ENCODE measurements at regions not wholly inside any gene's neighbourhood (a gene's known extent, or its start where the extent isn't known, plus 50 kb on each side); places are given as distances from the start of the nearest gene placed in this dataset.

DNA sequence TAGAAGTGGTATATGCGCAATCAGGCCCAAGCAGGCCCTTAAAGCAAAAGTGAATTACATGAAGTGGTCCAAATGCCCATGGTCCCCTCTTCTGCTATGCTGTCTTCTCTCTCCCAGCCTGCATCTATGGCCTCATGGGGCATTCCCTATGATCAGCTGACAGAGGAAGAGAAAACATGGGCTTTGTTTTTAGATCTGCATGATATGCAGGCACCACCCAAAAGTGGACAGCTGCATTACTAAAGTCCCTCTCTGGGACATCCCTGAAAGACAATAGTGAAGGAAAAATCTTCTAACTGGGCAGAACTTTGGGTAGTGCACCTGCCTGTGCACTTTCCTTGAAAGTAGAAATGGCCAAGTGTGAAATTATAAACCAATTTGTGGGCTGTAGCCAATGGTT is 145.2 kb upstream of the ARID2 start:
- H3K4me2 ChIP-seq (ENCODE audit: insufficient read depth, low read length) = no peak overlapping the region
- H3K4me1 ChIP-seq (ENCODE audit: insufficient read depth, low read length) = no peaks in the 10 kb centered on the region
- no peaks in the 10 kb centered on the region for H3K36me3 ChIP-seq (ENCODE audit: insufficient read depth, low read length)
- no peaks in the 10 kb centered on the region for H3K79me2 ChIP-seq (ENCODE audit: insufficient read depth, low read length)
- H3K9me3 ChIP-seq (ENCODE audit: low read depth, low read length) = no peaks in the 10 kb centered on the region
- H3K27ac ChIP-seq (ENCODE audit: low read depth, low read length) = no peak overlapping the region
- no peak overlapping the region for H3K4me3 ChIP-seq (ENCODE audit: insufficient read depth, low read length)
- no peak overlapping the region for H2AFZ ChIP-seq (ENCODE audit: low read length)
- no peaks in the 10 kb centered on the region for H3K27me3 ChIP-seq (ENCODE audit: insufficient read depth, low read length)
- no peak for DNase-seq (ENCODE audit: insufficient read length, low spot score, missing footprints)
- no peaks in the 10 kb centered on the region for H4K20me1 ChIP-seq (ENCODE audit: insufficient read depth, low read length)
- TF ChIP-seq, protein P1, sequence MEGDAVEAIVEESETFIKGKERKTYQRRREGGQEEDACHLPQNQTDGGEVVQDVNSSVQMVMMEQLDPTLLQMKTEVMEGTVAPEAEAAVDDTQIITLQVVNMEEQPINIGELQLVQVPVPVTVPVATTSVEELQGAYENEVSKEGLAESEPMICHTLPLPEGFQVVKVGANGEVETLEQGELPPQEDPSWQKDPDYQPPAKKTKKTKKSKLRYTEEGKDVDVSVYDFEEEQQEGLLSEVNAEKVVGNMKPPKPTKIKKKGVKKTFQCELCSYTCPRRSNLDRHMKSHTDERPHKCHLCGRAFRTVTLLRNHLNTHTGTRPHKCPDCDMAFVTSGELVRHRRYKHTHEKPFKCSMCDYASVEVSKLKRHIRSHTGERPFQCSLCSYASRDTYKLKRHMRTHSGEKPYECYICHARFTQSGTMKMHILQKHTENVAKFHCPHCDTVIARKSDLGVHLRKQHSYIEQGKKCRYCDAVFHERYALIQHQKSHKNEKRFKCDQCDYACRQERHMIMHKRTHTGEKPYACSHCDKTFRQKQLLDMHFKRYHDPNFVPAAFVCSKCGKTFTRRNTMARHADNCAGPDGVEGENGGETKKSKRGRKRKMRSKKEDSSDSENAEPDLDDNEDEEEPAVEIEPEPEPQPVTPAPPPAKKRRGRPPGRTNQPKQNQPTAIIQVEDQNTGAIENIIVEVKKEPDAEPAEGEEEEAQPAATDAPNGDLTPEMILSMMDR (IDR thresholded peaks at IDR 0.05; ENCODE audit: extremely low read depth, low read depth, low read length) = no peak

DNA sequence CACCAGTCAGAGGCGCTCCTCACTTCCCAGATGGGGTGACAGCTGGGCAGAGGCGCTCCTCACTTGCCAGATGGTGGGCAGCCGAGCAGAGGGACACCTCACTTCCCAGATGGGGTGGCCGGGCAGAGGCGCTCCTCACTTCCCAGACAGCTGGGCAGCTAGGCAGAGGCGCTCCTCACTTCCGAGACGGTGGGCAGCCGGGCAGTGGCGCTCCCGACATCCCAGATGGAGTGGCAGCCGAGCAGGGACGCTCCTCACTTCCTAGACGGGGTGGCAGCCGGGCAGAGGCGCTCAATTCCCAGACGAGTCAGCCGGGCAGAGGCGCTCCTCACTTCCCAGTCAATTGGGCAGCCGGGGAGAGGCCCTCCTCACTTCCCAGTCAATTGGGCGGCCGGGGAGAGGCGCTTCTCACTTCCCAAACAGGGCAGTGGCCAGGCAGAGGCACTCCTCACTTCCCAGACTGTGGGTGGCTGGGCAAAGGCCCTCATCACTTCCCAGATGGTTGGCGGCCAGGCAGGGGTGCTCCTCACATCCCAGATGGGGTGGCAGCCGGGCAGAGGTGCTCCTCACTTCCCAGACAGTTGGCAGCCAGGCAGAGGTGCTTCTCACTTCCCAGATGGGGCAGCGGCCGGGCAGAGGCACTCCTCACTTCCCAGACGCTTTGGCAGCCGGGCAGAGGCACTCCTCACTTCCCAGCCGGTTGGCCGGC is 143.8 kb upstream of the ARID2 start:
- Histone ChIP-seq H3K36me3 (ENCODE audit: insufficient read depth, low read length) (no peaks in the 10 kb centered on the region), H2AFZ (ENCODE audit: low read length) (no peak overlapping the region), H3K4me2 (ENCODE audit: insufficient read depth, low read length) (no peak overlapping the region), H3K27me3 (ENCODE audit: insufficient read depth, low read length) (no peaks in the 10 kb centered on the region), H3K4me3 (ENCODE audit: insufficient read depth, low read length) (no peak overlapping the region), H3K9me3 (ENCODE audit: low read depth, low read length) (no peaks in the 10 kb centered on the region), H3K79me2 (ENCODE audit: insufficient read depth, low read length) (no peaks in the 10 kb centered on the region), H4K20me1 (ENCODE audit: insufficient read depth, low read length) (no peaks in the 10 kb centered on the region), H3K27ac (ENCODE audit: low read depth, low read length) (no peak overlapping the region), H3K4me1 (ENCODE audit: insufficient read depth, low read length) (no peaks in the 10 kb centered on the region)
- TF ChIP-seq, protein P1 (IDR thresholded peaks at IDR 0.05; ENCODE audit: extremely low read depth, low read depth, low read length) = no peak
- no peak for DNase-seq (ENCODE audit: insufficient read length, low spot score, missing footprints)

DNA sequence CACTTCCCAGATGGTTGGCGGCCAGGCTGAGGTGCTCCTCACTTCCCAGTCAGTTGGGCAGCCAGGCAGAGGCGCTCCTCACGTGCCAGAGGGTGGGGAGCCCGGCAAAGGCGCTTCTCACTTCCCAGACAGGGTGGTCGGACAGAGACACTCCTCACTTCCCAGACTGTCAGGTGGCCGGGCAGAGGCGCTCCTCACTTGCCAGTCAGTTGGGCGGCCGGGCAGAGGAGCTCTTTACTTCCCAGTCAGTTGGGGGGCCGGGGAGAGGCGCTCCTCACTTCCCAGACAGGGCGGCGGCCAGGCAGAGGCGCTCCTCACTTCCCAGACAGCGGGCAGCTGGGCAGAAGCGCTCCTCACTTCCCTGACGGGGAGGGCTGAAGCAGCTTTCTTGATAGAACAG is 143.0 kb upstream of the ARID2 start:
- TF ChIP-seq, protein P1 (IDR thresholded peaks at IDR 0.05; ENCODE audit: extremely low read depth, low read depth, low read length) = no peak
- Histone ChIP-seq H3K27me3 (ENCODE audit: insufficient read depth, low read length) (peaks cover under 1% of the 10 kb centered on the region), H3K79me2 (ENCODE audit: insufficient read depth, low read length) (no peaks in the 10 kb centered on the region), H4K20me1 (ENCODE audit: insufficient read depth, low read length) (no peaks in the 10 kb centered on the region), H2AFZ (ENCODE audit: low read length) (no peak overlapping the region), H3K4me2 (ENCODE audit: insufficient read depth, low read length) (no peak overlapping the region), H3K4me1 (ENCODE audit: insufficient read depth, low read length) (no peaks in the 10 kb centered on the region), H3K27ac (ENCODE audit: low read depth, low read length) (no peak overlapping the region), H3K9me3 (ENCODE audit: low read depth, low read length) (no peaks in the 10 kb centered on the region), H3K36me3 (ENCODE audit: insufficient read depth, low read length) (no peaks in the 10 kb centered on the region), H3K4me3 (ENCODE audit: insufficient read depth, low read length) (no peak overlapping the region)
- DNase-seq (ENCODE audit: insufficient read length, low spot score, missing footprints) = no peak

DNA sequence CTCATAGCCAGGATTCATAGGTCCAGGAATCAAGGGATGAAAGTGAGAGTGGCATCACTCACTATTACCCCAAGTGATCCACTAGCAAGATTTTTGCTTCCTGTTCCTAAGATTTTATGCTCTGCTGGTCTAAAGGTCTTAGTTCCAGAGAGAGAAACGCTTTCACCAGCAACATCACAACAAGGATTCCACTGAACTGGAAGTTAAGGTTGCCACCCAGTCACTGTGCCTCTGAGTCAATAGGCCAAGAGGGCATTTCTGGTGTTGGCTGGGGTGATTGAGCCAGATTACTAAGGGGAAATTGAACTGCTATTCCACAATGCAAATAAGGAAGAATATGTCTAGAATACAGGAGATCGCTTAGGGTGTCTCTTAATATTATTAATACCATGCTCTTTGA is 142.5 kb upstream of the ARID2 start:
- Histone ChIP-seq H3K4me1 (ENCODE audit: insufficient read depth, low read length) (no peaks in the 10 kb centered on the region), H3K4me3 (ENCODE audit: insufficient read depth, low read length) (no peak overlapping the region), H3K4me2 (ENCODE audit: insufficient read depth, low read length) (no peak overlapping the region), H3K9me3 (ENCODE audit: low read depth, low read length) (no peaks in the 10 kb centered on the region), H3K27me3 (ENCODE audit: insufficient read depth, low read length) (peaks cover 4% of the 10 kb centered on the region), H3K79me2 (ENCODE audit: insufficient read depth, low read length) (no peaks in the 10 kb centered on the region), H2AFZ (ENCODE audit: low read length) (no peak overlapping the region), H3K36me3 (ENCODE audit: insufficient read depth, low read length) (no peaks in the 10 kb centered on the region), H4K20me1 (ENCODE audit: insufficient read depth, low read length) (no peaks in the 10 kb centered on the region), H3K27ac (ENCODE audit: low read depth, low read length) (no peak overlapping the region)
- TF ChIP-seq, protein P1 (IDR thresholded peaks at IDR 0.05; ENCODE audit: extremely low read depth, low read depth, low read length) = no peak
- DNase-seq (ENCODE audit: insufficient read length, low spot score, missing footprints) = no peak
